8988T (cell line): ENCODE measurements at regions not wholly inside any gene's neighbourhood (a gene's known extent, or its start where the extent isn't known, plus 50 kb on each side); places are given as distances from the start of the nearest gene placed in this dataset.

ENCODE experiments used
- DNase-seq: peaks from one replicate; pipeline ENCODE4 v3.0.0; 2011

- no peak for DNase-seq
These were observed 220.1 kb upstream of the E2F8 start for GRCh38 chr11:19460718-19461405.

GRCh38 chr11:19459240-19459639 is 218.5 kb upstream of the E2F8 start:
- no peak for DNase-seq

GRCh38 chr11:19458721-19459120 is 218.0 kb upstream of the E2F8 start:
- no peak for DNase-seq

- DNase-seq = no peak
These were observed 217.5 kb upstream of the E2F8 start for GRCh38 chr11:19458231-19458630.

GRCh38 chr11:19455731-19456130 is 215.0 kb upstream of the E2F8 start:
- no peak for DNase-seq

GRCh38 chr11:19453651-19454257 is 213.0 kb upstream of the E2F8 start:
- DNase-seq = no peak

- DNase-seq = no peak
These were observed 210.9 kb upstream of the E2F8 start for GRCh38 chr11:19451609-19452008.

GRCh38 chr11:19450282-19450681 is 209.5 kb upstream of the E2F8 start:
- no peak for DNase-seq

- DNase-seq = no peak
These were observed 207.9 kb upstream of the E2F8 start for GRCh38 chr11:19448651-19449050.

GRCh38 chr11:19447150-19447566 is 206.4 kb upstream of the E2F8 start:
- DNase-seq = no peak

GRCh38 chr11:19445771-19446170 is 205.0 kb upstream of the E2F8 start:
- DNase-seq = no peak

- no peak for DNase-seq
These were observed 203.5 kb upstream of the E2F8 start for GRCh38 chr11:19444231-19444630.

GRCh38 chr11:19442554-19442910 is 201.8 kb upstream of the E2F8 start:
- no peak for DNase-seq

- DNase-seq = peak; percentile 65
These were observed 201.2 kb upstream of the E2F8 start for GRCh38 chr11:19441752-19442553.

GRCh38 chr11:19441288-19441687 is 200.5 kb upstream of the E2F8 start:
- DNase-seq = no peak

- DNase-seq = no peak
These were observed 197.0 kb upstream of the E2F8 start for GRCh38 chr11:19437760-19438159.

GRCh38 chr11:19436932-19437331 is 196.2 kb upstream of the E2F8 start:
- no peak for DNase-seq

GRCh38 chr11:19435306-19435989 is 194.7 kb upstream of the E2F8 start:
- DNase-seq = no peak

- no peak for DNase-seq
These were observed 193.0 kb upstream of the E2F8 start for GRCh38 chr11:19433791-19434190.

- DNase-seq = no peak
These were observed 192.6 kb upstream of the E2F8 start for GRCh38 chr11:19433367-19433766.

GRCh38 chr11:19432370-19433061 is 191.8 kb upstream of the E2F8 start:
- no peak for DNase-seq

- DNase-seq = no peak
These were observed 190.1 kb upstream of the E2F8 start for GRCh38 chr11:19430754-19431398.
